Astrocyte of the cerebellum (primary cell): ENCODE measurements at regions not wholly inside any gene's neighbourhood (a gene's known extent, or its start where the extent isn't known, plus 50 kb on each side); places are given as distances from the start of the nearest gene placed in this dataset.

Source experiments
- DNase-seq: peaks from one replicate; pipeline ENCODE4 v3.0.0-alpha.2; 2011; ENCODE audit warnings: low read depth
- H3K4me3 ChIP-seq: 2 replicates; pipeline ENCODE4 v1.5.1; 2011; ENCODE audit warnings: mild to moderate bottlenecking, low read depth, low read length, moderate library complexity
- CTCF ChIP-seq: IDR thresholded peaks from 2 replicates; pipeline ENCODE4 v1.5.1; 2012; ENCODE audit warnings: low read length, low read depth, moderate library complexity, mild to moderate bottlenecking; ENCODE audit errors: missing control alignments
- in situ Hi-C: cut with HindIII; loops from 2 replicates; pipeline ENCODE4 v1.10.0; 2017; ENCODE audit warnings: low sequenced_read_pairs

- in situ Hi-C loops: no loop called here
- no peak overlapping the region for H3K4me3 ChIP-seq
Measured at GRCh38 chr12:32053881-32054624, 52.6 kb upstream of the BICD1 start.

More at GRCh38 chr12:32053881-32054624, 52.6 kb upstream of the BICD1 start:
- no peak for DNase-seq
- TF ChIP-seq CTCF: no peak
